ENCODE measurements at regions not wholly inside any gene's neighbourhood (a gene's known extent, or its start where the extent isn't known, plus 50 kb on each side); places are given as distances from the start of the nearest gene placed in this dataset.
"Not testable (repeated sequence)": the region's sequence is repeated elsewhere in the genome, so short reads cannot be mapped to it uniquely, and the experiment has no call there.

DNA sequence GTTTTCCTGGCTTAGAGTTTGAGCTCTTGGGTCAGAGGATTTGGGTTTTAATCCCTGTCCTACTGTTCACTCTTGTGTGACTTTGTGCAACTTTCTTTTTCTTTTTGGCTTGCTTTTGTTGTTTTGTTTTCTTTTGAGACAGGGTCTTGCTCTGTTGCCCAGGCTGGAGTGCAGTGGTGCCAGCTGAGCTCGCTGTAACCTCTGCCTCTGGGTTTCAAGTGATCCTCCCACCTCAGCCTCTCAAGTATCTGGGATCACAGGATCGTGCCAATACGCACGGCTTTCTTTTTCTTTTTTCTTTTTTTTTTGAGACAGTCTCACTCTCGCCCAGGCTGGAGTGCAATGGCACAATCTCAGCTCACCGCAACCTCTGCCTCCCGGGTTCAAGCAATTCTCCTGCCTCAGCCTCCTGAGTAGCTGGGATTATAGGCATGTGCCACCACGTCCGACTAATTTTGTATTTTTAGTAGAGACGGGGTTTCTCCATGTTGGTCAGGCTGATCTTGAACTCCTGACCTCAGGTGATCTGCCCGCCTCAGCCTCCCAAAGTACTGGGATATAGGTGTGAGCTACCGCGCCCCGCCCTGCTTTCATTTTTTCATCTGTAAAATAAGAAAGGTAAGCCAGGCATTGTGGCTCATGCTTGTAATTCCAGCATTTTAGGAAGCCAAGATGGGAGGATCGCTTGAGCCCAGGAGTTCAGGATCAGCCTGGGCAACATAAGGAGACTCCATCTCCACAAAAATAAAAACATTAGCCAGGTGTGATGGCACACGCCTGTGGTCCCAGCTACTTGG lies 76.1 kb upstream of the ZNF217 start:
- in situ Hi-C loops (cut with MboI; ENCODE audit: low pct_unique_long_range_greater_than_20kb, low sequenced_read_pairs); DNase-seq: not testable (repeated sequence)

DNA sequence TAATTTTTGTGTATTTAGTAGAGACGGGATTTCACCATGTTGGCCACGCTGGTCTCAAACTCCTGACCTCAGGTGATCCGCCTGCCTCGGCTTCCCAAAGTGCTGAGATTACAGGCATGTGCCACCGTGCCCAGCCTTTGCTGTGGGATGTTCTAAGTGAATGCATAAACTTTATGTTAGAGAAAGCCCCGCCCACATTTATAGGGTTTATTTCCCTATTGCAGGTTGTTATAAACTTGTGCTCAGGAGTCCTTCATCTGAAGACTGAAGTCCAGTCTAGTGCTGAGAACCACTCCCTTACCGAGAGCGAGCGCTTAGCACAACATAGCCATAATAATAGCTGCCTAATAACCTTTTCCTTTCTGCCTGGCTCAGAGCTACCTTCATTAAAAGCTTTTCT lies 75.4 kb upstream of the ZNF217 start:
- in situ Hi-C loops (cut with MboI; ENCODE audit: low pct_unique_long_range_greater_than_20kb, low sequenced_read_pairs): no loop called here
- DNase-seq: no peak

DNA sequence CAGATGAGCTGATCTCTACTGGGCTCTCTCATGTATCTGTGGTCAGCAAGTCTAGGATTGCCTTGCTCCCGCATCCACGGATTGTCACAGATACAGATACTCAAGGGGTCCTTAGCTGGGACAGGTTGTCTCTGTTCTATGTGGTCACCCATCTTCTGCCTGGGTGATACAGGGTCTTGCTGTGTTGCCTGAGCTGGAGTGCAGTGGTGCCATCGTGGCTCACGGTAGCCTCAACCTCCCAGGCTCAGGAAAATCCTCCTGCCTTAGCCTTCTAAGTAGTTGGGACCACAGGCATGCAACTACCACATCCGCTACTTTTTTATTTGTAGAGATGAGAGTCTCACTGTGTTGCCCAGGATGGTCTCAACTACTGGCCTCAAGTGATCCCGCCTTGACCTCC lies 72.5 kb upstream of the ZNF217 start:
- no peak for DNase-seq
- in situ Hi-C loops (cut with MboI; ENCODE audit: low pct_unique_long_range_greater_than_20kb, low sequenced_read_pairs): no loop called here

DNA sequence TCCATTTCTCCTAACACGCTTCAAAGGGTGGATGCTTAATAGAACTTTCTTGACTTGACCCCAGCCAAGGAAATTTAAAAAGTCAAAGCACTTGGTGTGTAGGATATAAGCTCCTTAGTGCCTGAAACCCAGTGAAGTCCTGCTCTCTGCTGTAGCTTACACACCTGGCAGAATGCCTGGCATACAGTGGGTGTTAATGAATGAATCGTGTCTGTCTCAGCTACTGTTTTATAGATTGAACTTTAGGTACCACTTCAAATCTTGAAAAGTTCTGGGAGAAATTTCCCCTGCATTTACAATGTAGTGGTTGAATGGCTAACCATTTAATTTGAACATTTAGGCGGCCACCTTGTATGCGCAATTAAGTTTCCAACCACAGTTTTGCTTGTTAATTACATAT lies 70.5 kb upstream of the ZNF217 start:
- in situ Hi-C loops (cut with MboI; ENCODE audit: low pct_unique_long_range_greater_than_20kb, low sequenced_read_pairs): no loop called here
- DNase-seq: no peak

DNA sequence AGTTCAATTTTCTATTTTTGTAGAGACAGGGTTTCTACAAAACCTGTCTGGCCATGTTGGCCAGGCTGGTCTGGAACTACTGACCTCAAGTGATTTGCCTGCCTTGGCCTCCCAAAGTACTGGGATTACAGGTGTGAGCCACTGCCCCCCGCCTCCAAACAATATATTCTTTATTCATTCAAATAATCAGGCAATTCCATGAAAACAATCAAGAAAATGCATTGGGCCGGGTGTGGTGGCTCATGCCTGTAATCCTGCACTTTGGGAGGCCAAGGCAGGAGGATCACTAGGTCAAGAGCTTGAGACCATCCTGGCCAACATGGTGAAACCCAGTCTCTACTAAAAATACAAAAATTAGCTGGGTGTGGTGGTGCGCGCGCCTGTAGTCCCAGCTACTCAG lies 69.9 kb upstream of the ZNF217 start:
- DNase-seq; in situ Hi-C loops (cut with MboI; ENCODE audit: low pct_unique_long_range_greater_than_20kb, low sequenced_read_pairs): not testable (repeated sequence)

DNA sequence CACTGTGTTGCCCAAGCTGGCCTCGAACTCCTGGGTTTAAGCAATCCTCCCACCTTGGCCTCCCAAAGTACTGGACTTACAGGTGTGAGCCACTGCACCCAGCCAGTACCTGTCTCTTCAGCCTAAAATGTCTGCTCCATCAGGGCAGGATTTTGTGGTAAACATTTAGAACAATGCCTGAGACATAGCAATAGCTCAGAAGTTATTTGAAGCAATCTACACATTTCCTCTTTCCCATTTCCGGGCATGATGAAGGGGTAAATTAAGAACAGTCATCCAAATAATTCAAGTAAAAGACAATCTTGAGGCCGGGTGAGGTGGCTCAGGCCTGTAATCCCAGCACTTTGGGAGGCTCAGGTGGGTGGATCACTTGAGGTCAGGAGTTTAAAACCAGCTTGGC lies 69.0 kb upstream of the ZNF217 start:
- in situ Hi-C loops (cut with MboI; ENCODE audit: low pct_unique_long_range_greater_than_20kb, low sequenced_read_pairs): no loop called here

DNA sequence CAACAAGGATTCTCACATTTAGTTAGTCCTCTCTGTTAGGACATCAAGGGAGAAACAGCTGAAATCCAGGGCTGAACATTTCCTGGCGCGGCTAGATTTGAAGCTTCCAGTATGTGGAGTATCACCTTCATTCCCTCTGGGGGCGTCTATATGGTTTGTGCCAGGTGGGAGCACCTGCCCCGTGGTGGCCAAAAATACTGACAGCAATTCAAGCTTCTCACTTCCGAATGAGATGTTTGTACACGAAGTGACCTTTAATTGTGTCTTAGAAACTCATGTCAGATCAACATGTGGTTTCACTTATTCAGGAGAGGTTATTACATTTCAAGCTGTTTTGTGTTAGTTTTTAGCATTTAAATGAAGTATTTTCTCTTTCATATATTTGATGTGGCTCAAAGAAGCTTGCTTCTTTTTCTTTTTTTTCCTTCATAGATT lies 67.3 kb upstream of the ZNF217 start:
- in situ Hi-C loops (cut with MboI; ENCODE audit: low pct_unique_long_range_greater_than_20kb, low sequenced_read_pairs): no loop called here
- DNase-seq: no peak

More for the DNA sequence above, 69.0 kb upstream of the ZNF217 start:
- DNase-seq: no peak

DNA sequence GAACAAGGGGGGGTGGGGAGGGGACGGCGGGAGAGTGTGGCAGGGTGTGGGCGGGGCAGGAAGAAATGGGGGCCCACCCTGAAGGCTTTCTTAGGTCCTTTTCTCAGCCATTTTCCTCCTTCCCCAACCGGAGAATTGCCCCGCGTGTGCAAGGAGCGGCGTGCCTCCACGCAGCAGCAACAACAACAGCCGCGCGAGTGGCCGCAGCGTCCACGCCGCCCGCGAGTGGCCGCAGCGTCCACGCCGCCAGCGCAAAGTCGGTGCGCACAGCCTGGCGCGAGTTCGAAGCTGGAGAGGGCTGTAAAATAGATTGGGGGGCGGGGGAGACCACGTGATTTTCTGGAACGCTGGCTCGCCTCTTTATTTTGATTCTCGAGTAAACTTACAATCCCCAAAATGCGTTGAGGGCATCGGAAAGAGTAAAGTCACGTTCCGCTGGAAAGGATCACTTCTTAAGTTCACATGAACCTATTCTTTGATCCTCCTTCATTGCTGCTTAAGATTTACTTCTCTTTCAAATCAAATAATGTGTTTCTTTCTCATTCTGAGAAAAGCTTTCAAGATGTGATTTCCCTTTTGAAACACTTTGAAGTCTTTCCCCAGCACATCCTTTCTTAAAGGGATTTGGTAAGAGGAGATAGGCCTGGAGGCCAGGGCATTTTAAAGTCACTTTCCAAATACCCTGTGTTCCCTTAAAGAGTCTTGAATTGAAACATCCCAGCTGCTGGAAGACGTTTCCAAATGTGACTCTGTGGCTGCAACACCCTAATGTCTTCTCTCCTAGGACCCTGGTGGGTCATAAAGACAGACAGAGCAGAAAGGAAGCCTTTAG lies 66.7 kb upstream of the ZNF217 start:
- in situ Hi-C loops (cut with MboI; ENCODE audit: low pct_unique_long_range_greater_than_20kb, low sequenced_read_pairs): no loop called here
- no peak for DNase-seq

DNA sequence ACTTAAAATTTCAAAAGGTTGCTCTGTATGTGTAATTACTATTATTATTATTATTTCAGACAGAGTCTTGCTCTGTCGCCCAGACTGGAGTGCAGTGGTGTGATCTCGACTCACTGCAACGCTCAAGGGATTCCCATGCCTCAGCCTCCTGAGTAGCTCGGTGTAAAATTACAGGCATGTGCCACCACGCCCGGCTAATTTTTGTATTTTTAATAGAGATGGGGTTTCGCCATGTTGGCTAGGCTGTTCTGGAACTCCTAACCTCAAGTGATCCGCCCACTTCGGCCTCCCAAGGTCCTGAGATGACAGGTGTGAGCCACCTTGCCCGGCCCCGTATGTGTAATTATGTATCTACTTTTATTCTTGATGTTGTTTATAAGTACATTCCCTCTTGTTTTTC lies 65.3 kb upstream of the ZNF217 start:
- in situ Hi-C loops (cut with MboI; ENCODE audit: low pct_unique_long_range_greater_than_20kb, low sequenced_read_pairs): no loop called here

DNA sequence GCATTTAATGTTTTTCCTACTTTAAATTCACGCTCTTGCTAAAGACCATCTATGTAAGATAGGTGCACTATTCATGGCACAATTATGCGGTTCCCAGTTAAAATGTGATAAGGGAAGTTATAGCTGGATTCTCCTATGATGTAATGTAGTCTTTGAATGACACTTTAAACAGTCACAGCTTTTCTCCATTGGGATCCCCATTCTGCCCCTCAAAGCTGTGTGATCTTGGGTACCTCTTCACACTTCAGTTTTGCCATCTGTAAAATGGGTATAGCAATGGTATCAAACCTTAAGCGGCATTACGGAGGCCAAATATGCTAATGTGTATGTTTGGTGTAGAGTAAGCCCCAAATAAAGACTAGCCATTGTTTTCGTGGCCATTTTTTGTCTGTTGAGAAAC lies 64.7 kb upstream of the ZNF217 start:
- DNase-seq: no peak
- in situ Hi-C loops (cut with MboI; ENCODE audit: low pct_unique_long_range_greater_than_20kb, low sequenced_read_pairs): no loop called here

More for the DNA sequence above, 65.3 kb upstream of the ZNF217 start:
- DNase-seq: no peak

DNA sequence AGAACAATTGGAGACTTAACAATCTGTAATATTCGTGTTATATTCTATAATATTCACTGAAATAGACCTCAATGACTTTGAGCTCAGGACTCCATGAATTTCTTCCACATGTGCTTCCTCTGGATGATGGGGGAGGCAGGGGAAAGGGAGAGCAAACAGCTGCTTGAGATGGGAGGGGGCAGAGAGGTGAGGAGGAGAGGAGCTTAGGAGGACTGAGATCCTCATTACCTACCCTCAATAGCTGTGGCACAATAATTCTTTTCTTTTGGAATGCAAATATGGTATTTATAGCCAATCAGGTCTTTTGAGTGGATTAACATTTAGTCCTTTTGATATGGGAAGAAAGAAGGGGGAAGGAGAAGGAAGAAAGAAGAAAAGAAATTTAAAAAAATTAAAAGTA lies 64.1 kb upstream of the ZNF217 start:
- in situ Hi-C loops (cut with MboI; ENCODE audit: low pct_unique_long_range_greater_than_20kb, low sequenced_read_pairs): no loop called here
- DNase-seq: no peak

DNA sequence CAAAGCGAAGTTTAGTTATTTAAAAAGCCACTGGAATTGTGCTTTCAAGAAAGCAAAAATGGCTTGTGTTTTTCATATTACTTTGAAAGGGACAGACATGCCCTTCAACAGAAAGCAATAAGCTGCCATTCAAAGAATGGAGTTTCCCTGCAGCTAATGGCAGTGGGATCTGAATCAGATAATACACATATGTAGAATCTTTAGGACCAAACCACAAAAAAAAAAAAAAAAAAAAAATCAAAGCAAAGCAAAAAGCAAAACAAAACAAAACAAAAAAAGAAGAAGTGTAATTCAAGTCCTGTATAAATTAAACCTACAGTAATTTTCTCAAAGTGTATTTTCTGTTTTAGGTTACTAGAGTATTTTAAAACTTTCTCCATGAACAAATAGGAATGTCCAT lies 63.6 kb upstream of the ZNF217 start:
- in situ Hi-C loops (cut with MboI; ENCODE audit: low pct_unique_long_range_greater_than_20kb, low sequenced_read_pairs): no loop called here

DNA sequence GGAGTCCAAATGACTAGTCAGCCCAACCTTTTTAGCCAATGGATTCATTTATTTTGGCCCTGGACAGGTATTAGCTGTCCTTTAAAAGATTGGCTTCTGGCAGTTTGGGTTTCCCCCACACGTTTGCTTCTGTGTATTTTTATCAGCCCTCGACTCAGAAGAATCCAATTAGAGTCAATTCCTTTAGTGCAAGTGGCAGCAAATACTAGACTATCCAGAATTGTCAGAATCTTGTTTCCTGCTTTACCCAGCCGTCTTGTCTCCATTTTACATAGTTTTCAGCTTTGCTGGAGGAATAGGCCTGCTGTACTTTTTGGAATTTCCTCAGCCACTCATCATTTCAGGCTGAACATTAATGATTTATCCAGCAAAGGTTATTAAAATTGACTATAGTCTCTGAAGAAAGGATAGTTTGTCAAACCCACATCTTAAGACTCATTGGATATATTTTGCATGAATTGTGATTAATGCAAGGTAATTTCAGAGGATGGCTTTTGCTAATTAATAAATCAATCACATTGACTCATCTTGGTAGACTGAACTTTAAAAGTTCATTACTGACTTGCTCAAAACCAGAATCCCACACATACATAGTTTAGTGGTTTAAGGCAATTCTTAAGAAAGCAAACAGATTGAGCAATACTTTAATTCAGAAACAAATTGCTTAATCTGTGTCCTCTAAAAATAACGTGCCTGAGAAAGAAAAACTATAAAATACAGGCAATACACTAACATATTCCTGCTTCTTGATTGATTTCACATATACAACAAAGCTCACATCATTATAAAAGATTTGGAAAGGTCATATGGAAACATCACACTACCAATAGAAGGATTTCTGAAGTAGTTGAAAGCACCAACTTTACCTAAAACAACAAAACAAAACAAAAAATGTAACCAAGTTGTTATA lies 62.9 kb upstream of the ZNF217 start:
- in situ Hi-C loops (cut with MboI; ENCODE audit: low pct_unique_long_range_greater_than_20kb, low sequenced_read_pairs): no loop called here
- no peak for DNase-seq

More for the DNA sequence above, 63.6 kb upstream of the ZNF217 start:
- no peak for DNase-seq

DNA sequence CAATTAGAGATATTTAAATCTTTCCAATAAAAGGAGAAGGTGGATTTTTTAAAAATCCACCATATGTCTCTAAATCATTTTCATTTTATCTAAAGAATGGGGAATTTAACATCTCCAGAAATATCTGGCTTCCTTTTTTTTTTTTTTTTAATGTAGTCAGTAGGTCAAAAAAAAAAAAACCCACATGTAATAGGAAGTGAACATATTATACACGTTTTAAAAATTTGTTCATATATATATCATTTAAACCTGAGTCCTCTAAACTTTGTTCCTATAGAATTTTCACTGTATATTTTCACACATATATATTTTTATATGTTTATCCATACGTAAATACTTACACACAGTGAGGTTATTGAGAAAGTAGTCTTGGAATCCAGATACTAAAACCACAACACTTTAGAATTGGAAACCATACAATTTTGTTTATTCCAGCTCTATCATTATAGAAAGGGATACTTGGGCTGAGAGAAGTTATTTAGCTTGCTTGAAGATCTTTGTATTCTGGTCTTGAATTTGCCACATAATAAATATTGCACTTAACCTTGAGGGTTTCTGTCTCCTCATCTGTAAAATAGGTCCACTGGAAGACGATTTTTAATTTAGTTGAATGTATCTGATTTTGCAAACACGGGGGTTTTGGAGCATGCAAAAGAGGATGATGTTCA lies 62.1 kb upstream of the ZNF217 start:
- in situ Hi-C loops (cut with MboI; ENCODE audit: low pct_unique_long_range_greater_than_20kb, low sequenced_read_pairs): no loop called here
- no peak for DNase-seq

DNA sequence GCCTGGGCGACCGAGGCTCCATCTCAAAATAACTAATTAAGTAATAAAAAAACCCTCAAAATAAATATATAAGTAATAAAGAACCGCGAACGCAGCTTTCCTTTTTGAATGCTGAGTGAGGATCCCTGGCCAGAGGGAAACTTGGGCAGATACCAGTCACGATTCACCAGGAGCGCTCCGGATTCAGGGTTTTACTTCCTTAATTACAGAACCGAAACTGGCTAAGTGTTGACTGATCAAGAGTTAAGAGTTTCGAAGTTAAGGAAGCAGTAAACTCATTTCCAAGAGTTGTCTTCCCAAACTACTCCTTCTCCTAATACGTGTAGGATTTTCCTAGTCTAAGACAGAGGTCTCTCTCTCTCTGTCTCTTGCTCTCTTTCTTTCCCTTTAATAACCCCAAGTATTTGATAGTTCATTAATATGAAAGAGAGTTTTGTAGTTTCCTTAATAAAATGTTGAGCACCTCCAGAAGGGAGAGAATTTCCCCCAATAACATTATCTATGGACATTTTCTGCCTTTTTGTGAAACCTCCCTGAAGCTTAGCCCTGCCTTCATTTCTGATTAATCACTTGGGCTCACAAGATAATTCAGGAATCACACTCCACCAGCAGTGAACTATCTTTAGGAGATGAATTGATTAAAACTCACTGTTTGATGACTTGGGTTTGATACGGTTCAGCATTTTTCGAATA lies 61.4 kb upstream of the ZNF217 start:
- in situ Hi-C loops (cut with MboI; ENCODE audit: low pct_unique_long_range_greater_than_20kb, low sequenced_read_pairs): no loop called here
- peak; percentile 69 for DNase-seq

DNA sequence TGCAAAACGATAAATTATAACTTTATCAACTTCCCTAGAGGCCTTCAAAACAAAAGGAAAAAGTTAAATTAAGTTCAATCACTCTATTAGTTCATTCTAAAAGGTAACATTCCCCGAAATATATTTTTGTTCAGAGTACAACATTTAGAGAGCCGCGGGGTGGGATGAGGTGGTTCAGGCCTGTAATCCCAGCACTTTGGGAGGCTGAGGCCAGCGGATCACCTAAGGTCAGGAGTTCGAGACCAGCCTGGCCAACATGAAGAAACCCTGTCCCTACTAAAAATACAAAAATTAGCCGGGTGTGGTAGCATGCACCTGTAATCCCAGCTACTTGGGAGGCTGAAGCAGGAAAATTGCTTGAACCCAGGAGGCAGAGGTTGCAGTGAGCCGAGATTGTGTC lies 60.9 kb upstream of the ZNF217 start:
- in situ Hi-C loops (cut with MboI; ENCODE audit: low pct_unique_long_range_greater_than_20kb, low sequenced_read_pairs); DNase-seq: not testable (repeated sequence)

DNA sequence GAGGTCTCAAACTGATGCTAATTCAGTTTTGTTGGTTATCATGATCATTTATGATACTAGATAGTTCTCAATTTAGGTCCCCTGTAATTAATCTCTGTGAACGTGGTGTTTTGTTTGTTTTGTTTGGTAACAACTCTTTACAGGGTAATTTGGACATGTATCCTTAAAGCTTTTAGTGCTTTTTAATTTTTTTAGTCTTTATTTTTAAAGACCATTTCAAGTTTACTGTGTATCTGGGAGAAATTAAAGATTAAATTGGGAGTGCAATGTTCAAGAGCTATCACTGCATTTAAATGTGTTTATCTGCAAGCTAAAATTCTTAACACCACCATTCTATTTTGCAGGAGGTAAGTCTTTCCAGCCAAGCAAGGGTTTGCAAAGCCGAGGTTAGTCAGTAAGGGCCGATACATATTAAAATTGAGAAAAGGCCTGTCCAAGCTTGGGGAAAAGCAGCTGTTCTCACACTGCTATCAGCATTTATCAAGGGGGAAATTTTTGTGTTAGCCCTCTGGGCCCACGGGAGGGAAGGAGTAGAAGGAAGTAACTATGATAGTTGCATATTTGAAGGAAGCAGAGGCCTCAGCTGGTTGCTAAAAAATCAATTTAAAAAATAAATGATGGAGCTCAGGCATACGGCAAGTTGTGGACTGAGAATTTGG lies 59.3 kb upstream of the ZNF217 start:
- peak; percentile 34 for DNase-seq
- in situ Hi-C loops (cut with MboI; ENCODE audit: low pct_unique_long_range_greater_than_20kb, low sequenced_read_pairs): no loop called here
